Body of pancreas (tissue), 4 donors: ENCODE measurements at regions not wholly inside any gene's neighbourhood (a gene's known extent, or its start where the extent isn't known, plus 50 kb on each side); places are given as distances from the start of the nearest gene placed in this dataset.
"Not testable (repeated sequence)": the region's sequence is repeated elsewhere in the genome, so short reads cannot be mapped to it uniquely, and the experiment has no call there.

Experiments
- ATAC-seq: fragments of 150-250 bp; one replicate; pipeline ENCODE4 v1.9.1; 2016
- DNase-seq, 4 donors: peaks; one replicate each; pipeline ENCODE4 v3.0.0-alpha.2; 2019
- H3K27ac ChIP-seq, 4 donors: fragments of 200-600 bp; sonication (generic); 1 replicate in 3 of 4; 2 replicates in 1 of 4; pipeline versions ENCODE4 v1.5.1 to v1.6.1; 2016 to 2019; ENCODE audit warnings: mild to moderate bottlenecking in 1 of 4, mixed read lengths in 1 of 4, moderate library complexity in 1 of 4
- H3K27me3 ChIP-seq, 2 donors: fragments of 200-600 bp; sonication (generic); one replicate each; pipeline ENCODE4 v1.6.0; 2016; ENCODE audit warnings: mild to moderate bottlenecking in 1 of 2
- H3K36me3 ChIP-seq, 2 donors: fragments of 200-600 bp; sonication (generic); replicated peaks in 1 of 2; 2 replicates each; pipeline ENCODE4 v1.5.1; 2016; ENCODE audit warnings: low read depth in 2 of 2; ENCODE audit not compliant: insufficient read depth in 1 of 2
- H3K4me1 ChIP-seq: fragments of 200-600 bp; sonication (generic); one replicate; pipeline ENCODE4 v1.6.0; 2016
- H3K4me3 ChIP-seq, 2 donors: fragments of 200-600 bp; sonication (generic); 1 replicate in 1 of 2; 2 replicates in 1 of 2; pipeline ENCODE4 v1.5.1; 2016 to 2019
- H3K9me3 ChIP-seq, 3 donors: fragments of 200-600 bp; sonication (generic); 1 replicate in 2 of 3; 2 replicates in 1 of 3; pipeline ENCODE4 v1.5.1; 2016
- POLR2A ChIP-seq, 3 donors: fragments of 450-650 bp; IDR thresholded peaks; one replicate each; pipeline ENCODE4 v1.6.1; 2016; ENCODE audit warnings: antibody characterized with exemption in 3 of 3, mild to moderate bottlenecking in 2 of 3
- WGBS, 2 donors: methylation state at CpG; one replicate each; pipeline ENCODE4 v1.1.5; 2017; 5-methylcytosine and 5-hydroxymethylcytosine counted together
- intact Hi-C: fragments of 100-400 bp; cut with DNase I; formaldehyde crosslinking; loops from one replicate; pipeline ENCODE4 v1.15.1; 2023
- TF ChIP-seq, protein P1 (sequence below), 7 experiments: fragments of 450-650 bp in 4 of 7; fragments of 200-600 bp in 3 of 7; sonication (generic) in 3 of 7; IDR thresholded peaks; one replicate each; pipeline ENCODE4 v1.5.1; 2016 to 2019; ENCODE audit warnings: antibody characterized with exemption in 7 of 7

DNA sequence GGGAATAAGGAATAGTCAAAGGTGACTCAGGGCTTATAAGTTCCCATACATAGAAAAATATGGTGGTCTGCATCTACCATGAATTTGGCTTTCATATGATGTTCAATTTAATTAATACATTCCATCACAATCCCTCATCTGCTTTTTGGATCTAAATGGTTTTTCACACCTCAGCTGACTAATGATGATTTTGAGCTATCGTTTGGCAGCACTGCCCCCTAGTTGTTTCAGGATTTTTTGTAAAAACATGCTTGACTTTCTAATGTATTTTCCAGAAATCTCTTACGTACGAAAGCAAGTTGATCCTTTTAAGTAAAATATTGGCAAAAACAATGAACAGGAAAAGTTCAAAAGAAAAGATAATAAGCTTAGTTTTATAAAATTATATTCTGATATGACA is 408.6 kb upstream of the ADGRB3 start:
- no peaks in the 10 kb centered on the region for H3K27me3 ChIP-seq
- intact Hi-C loops, result no loop called here
- H3K4me3 ChIP-seq, result no peak overlapping the region
- ATAC-seq (no peak), DNase-seq (no peak)
- no peaks in the 10 kb centered on the region for H3K9me3 ChIP-seq
- 25 to 33% methylated on average over 3 of the region's 3 CpGs for WGBS, 2 donors
- no peak overlapping the region for H3K27ac ChIP-seq
- H3K36me3 ChIP-seq, result no peaks in the 10 kb centered on the region
- no peak for TF ChIP-seq POLR2A (IDR thresholded peaks at IDR 0.05)
- TF ChIP-seq, protein P1, sequence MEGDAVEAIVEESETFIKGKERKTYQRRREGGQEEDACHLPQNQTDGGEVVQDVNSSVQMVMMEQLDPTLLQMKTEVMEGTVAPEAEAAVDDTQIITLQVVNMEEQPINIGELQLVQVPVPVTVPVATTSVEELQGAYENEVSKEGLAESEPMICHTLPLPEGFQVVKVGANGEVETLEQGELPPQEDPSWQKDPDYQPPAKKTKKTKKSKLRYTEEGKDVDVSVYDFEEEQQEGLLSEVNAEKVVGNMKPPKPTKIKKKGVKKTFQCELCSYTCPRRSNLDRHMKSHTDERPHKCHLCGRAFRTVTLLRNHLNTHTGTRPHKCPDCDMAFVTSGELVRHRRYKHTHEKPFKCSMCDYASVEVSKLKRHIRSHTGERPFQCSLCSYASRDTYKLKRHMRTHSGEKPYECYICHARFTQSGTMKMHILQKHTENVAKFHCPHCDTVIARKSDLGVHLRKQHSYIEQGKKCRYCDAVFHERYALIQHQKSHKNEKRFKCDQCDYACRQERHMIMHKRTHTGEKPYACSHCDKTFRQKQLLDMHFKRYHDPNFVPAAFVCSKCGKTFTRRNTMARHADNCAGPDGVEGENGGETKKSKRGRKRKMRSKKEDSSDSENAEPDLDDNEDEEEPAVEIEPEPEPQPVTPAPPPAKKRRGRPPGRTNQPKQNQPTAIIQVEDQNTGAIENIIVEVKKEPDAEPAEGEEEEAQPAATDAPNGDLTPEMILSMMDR (IDR thresholded peaks at IDR 0.05), result peak in 2 of 7 experiments; percentile 8 to 23
- H3K4me1 ChIP-seq, result no peaks in the 10 kb centered on the region

DNA sequence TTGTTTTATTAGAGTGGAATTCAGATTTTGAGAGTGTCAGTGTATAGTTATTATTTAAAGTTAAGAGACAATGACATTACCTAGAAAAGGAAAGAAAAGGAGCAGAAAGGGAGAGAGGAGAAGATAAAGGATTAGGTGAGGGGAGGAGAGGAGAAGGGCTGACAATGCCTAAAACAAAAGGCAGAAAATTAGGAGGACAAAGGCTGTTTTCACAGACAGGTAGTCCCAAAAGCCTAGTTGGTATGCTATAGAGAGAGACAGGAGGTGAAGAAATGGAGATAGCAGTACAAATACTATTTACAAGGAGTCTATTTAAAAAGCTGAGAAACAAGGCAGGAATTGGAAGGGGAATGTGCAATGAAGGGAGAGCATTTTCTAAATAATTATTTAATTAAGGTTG is 409.4 kb upstream of the ADGRB3 start:
- TF ChIP-seq, protein P1 (IDR thresholded peaks at IDR 0.05), result no peak
- no peak for TF ChIP-seq POLR2A (IDR thresholded peaks at IDR 0.05)
- Histone ChIP-seq H3K36me3 (no peaks in the 10 kb centered on the region), H3K27ac (no peak overlapping the region), H3K27me3 (no peaks in the 10 kb centered on the region), H3K4me3 (no peak overlapping the region), H3K9me3 (no peaks in the 10 kb centered on the region), H3K4me1 (no peaks in the 10 kb centered on the region)
- intact Hi-C loops, result no loop called here
- DNase-seq, result no peak
- ATAC-seq, result no peak

DNA sequence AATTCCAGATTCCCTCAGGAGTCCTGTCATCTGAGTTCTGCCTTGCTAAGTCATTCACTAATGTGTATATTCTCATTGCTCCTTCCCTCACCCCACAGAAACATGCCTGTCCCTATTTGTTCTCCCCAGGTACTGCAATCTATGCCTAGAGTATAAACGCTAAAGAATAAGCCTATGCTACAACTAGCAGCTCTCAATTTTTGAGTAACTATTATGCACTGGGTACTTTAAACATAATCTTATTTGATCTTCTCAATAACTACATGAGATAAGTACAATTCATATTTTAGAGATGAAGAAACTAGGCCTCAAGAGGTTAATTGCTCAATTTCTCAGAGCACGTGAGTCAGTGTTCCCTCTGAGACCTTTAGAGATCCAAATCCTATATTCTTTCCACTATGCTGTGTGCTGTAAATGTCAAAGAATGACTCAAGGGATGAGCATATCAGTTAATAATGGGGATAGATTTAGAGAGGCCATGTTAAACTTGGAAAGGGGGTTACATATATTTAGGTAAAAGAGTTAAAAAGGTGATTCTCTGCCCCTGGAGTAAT is 423.8 kb upstream of the ADGRB3 start:
- ATAC-seq (no peak), DNase-seq (no peak)
- Histone ChIP-seq H3K4me3 (no peak overlapping the region), H3K4me1 (no peaks in the 10 kb centered on the region), H3K9me3 (no peaks in the 10 kb centered on the region), H3K27ac (no peak overlapping the region), H3K36me3 (no peaks in the 10 kb centered on the region), H3K27me3 (no peaks in the 10 kb centered on the region)
- intact Hi-C loops, result no loop called here
- no peak for TF ChIP-seq POLR2A (IDR thresholded peaks at IDR 0.05)
- TF ChIP-seq, protein P1 (IDR thresholded peaks at IDR 0.05), result no peak
- WGBS, 2 donors, result 59 to 60% methylated on average over 2 of the region's 2 CpGs

GRCh38 chr6:68207612-68208011 is 427.5 kb upstream of the ADGRB3 start:
- H3K27me3 ChIP-seq, DNase-seq, H3K27ac ChIP-seq, H3K9me3 ChIP-seq, H3K36me3 ChIP-seq, intact Hi-C loops, H3K4me3 ChIP-seq, ATAC-seq, H3K4me1 ChIP-seq: not testable (repeated sequence)

- Histone ChIP-seq H3K27ac (no peak overlapping the region), H3K36me3 (no peaks in the 10 kb centered on the region), H3K9me3 (no peaks in the 10 kb centered on the region), H3K4me3 (no peak overlapping the region), H3K4me1 (no peaks in the 10 kb centered on the region), H3K27me3 (no peaks in the 10 kb centered on the region)
- DNase-seq (no peak), ATAC-seq (no peak)
- TF ChIP-seq, protein P1 (IDR thresholded peaks at IDR 0.05), result no peak
- no peak for TF ChIP-seq POLR2A (IDR thresholded peaks at IDR 0.05)
- intact Hi-C loops, result no loop called here
Observed at GRCh38 chr6:68200929-68201328, 434.2 kb upstream of the ADGRB3 start.
